GM12892 (cell line): ENCODE measurements at regions not wholly inside any gene's neighbourhood (a gene's known extent, or its start where the extent isn't known, plus 50 kb on each side); places are given as distances from the start of the nearest gene placed in this dataset.

Experiments used
- DNase-seq: peaks from one replicate; pipeline ENCODE4 v3.0.0; 2011; ENCODE audit not compliant: insufficient read length
- FAIRE-seq: peaks from 2 replicates; lab custom pipeline; 2011; peaks lifted over from hg19 to GRCh38; lab: Jason Lieb, UNC
- POLR2A ChIP-seq: IDR thresholded peaks from 2 replicates; pipeline ENCODE4 v1.6.1; 2011; ENCODE audit warnings: low read depth, low read length, control low read depth
- POLR2AphosphoS5 ChIP-seq: IDR thresholded peaks from 2 replicates; pipeline ENCODE4 v1.6.1; 2011; ENCODE audit warnings: low read depth, low read length, control low read depth
- TAF1 ChIP-seq: IDR thresholded peaks from 2 replicates; pipeline ENCODE4 v1.6.1; 2011; ENCODE audit warnings: low read depth, mild to moderate bottlenecking, control low read depth, low read length, borderline replicate concordance

- TF ChIP-seq POLR2AphosphoS5: no peak
- no peak for DNase-seq
- FAIRE-seq: no peak
Measured at GRCh38 chr10:91024541-91024940, 103.7 kb upstream of the ANKRD1 start.

GRCh38 chr10:91032611-91033206 lies 111.8 kb upstream of the ANKRD1 start:
- DNase-seq: no peak
- TF ChIP-seq POLR2AphosphoS5 (no peak), POLR2A (no peak), TAF1 (no peak)

DNA sequence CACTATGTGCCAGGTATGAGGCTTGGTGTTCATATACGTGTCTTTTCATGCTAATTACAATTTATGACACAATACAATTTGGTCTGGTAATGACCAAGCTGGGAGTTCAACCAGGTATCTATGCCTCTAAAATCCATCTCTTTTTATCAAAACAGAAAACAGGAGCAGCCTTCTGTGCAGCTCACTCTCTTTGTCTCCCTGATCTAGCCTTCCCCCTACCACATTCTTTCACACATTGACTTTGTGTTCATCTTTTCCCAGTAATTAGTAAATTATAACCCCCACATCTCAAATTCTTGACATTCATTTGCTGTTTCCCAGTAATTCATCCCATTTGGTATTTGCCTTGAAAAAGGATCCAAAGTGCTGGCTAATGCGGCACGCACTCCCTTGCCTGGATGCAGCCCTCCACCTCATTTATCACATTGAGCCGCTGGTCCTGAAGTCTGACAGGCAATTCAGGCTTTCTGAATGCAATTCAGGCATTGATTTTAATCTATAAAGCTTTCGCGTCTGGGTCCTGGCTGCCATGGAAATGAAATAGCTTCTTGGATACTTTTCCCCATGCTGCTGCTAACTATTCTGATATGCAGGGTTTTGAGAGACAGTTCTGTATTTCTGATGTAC lies 112.5 kb upstream of the ANKRD1 start:
- FAIRE-seq (no peak), DNase-seq (no peak)
- TF ChIP-seq POLR2AphosphoS5 (no peak), POLR2A (no peak), TAF1 (no peak)

More at GRCh38 chr10:91032611-91033206, 111.8 kb upstream of the ANKRD1 start:
- FAIRE-seq: peak; percentile 46

DNA sequence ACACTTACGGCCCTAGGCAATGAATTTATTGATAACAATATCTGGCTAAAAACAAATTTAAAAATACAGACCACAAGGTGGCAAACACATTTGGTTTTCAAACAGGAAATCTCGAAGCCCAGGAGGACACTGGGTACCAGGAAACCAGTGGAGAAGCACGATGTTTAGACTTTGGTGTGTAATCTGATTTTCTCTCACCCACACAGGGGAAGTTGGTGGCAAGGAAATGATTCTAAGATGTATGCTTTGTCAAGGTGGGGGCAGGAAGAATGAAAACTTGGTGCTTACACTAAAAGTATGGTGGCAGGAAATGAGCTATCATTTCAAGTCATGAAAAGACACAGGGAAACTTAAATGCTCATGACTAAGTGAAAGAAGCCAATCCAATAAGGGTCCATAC lies 113.2 kb upstream of the ANKRD1 start:
- no peak for TF ChIP-seq POLR2AphosphoS5
- no peak for TF ChIP-seq POLR2A
- TF ChIP-seq TAF1: no peak
- peak; percentile 69 for FAIRE-seq

DNA sequence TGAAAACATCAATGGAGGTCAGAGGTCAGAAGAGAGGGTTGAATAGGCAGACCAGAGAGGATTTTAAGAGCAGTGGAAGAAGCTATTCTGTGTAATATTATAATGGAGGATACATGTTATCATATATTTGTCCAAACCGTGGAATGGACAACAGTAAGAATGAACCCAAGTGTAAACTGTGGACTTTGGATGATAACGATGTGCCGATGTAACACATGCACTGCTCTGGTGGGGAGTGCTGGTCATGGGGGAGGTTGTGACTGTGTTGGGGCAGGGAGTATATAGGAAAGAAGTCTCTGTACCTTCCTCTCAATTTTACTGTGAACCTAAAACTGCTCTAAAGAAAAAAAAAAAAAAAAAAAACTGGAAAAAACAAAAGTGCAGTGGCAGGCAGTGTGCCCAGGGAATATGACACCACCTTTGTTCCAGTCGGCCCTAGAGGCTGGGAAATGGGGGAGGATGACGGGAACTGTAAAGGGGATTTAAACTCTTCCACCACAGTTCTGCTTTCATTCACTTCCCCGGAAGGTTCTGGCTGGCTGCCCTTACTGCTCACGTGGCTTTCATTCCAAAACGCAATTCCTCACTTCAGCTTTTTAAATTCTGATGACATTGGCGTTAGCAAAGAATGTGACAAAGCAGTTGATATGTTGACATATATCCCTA lies 113.7 kb upstream of the ANKRD1 start:
- no peak for FAIRE-seq
- no peak for DNase-seq
- TF ChIP-seq POLR2AphosphoS5 (no peak), TAF1 (no peak), POLR2A (no peak)

More for the DNA sequence above, 113.2 kb upstream of the ANKRD1 start:
- DNase-seq: no peak

DNA sequence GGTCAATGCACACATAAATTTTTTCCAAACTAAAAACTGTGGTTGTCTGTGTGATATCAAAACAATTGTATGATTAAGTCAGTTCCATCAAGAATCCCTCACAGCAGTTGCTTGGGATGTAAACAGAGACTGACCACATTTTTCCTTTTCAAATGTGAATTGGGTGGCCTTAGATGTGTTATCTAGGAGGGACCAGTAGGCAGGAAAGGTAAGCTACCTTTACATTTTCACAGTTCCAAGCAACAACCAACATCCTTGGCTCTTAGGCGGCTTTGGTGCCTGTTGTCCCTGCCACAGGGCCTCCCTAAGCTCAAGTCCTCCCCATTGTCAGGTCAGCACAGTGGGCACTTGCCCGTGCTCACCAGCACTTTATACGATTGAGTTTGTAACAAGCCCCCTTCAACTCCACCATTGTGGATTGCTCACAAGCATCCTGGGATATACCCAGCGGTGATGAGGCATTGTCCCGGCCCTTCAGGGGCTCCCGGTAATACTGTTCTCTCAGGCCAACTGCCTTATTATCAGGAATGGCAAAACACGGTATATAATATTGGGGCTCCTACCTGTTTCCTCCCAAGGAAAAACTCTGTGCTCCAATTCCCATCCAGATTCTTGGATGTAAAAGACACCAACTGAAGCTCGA lies 114.9 kb upstream of the ANKRD1 start:
- TF ChIP-seq POLR2AphosphoS5: no peak
- TF ChIP-seq POLR2A: no peak
- TF ChIP-seq TAF1: no peak
- FAIRE-seq (no peak), DNase-seq (no peak)

DNA sequence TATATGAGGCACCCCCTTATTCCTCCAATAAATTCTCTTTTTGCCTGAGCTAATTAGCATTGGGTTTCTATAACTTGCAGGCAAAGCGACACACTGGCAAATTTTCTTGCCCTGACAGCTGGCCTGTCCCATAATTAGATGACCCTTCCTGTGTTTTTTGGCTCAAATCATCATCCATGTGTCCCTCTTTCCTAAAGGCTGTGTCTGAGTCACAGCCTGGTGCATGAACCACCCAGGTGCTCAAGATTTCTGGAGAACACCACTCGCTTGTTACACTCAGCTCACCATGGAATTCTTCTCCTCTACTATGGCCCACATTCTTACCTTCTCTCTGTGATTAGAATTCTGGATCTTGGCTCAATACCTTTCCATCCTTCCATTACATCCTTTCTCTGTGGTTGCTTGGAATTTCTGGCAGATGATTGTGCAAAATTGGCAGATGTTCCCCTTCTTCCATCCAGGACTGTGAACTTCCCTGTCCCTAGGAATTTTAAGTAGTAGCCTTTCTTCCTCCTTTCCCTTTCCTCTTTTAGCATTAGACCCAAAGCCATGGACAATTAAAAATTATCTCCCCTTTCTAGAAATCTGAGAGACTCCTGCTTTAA lies 116.0 kb upstream of the ANKRD1 start:
- DNase-seq: no peak
- FAIRE-seq: no peak
- no peak for TF ChIP-seq TAF1
- TF ChIP-seq POLR2AphosphoS5: no peak
- TF ChIP-seq POLR2A: no peak

DNA sequence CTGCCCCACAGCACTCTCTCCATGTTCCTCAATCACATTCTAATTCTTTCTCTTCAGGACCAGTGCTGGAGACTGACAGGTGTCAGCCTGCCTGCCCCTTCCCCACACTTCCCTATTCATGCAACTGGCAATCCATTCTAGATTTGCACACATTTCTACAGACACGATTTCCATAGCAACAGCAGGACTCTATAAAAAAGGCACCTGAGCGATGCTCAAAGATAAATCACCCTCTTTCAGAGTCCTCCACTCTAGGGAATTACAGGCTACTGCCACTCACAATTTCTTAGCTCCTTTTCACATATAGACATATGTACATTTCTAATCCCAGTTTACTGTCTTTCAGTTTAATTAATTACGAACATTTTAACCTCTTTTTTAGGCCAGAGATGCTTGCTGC lies 118.1 kb upstream of the ANKRD1 start:
- no peak for DNase-seq
- no peak for TF ChIP-seq POLR2A
- TF ChIP-seq TAF1: no peak
- TF ChIP-seq POLR2AphosphoS5: no peak
- FAIRE-seq: no peak

DNA sequence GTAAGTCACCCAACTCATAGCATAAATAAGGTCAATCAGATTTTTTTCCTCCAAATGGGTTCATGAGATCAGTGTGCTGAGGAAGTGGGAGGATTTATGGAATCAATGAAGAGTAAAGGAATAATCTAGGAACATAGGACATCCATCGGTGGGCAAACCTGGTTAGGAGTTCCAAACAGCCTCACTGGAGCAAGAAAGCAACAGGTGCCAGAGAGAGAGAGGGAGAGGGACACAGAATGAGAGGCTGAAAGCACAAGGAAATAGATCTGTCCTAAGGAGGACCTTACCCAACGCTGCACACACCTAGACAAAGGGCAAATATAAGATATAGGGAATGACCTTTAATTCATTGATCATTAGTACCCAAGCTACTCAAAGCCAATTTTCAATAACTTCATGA lies 119.5 kb upstream of the ANKRD1 start:
- TF ChIP-seq POLR2AphosphoS5 (no peak), POLR2A (no peak), TAF1 (no peak)
- no peak for DNase-seq
- no peak for FAIRE-seq

DNA sequence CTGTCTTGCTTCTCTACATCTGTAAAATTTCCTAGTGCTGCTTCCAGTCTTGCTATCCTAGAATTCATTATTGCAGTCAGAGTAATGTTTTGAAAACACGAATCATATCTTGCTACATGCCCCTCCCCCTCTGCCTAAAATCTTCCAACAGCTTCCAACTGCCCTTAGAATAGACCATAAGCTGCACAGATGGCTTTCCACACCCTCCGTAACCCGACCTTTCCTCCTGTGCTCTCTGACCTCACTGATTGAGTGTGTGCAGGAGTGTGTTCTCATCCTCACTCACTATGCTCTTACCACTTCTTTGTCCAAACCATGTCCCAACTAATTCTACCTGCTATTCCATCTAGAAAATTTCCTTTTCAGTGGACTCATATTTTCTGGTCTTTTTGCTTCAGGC lies 121.2 kb upstream of the ANKRD1 start:
- FAIRE-seq: no peak
- TF ChIP-seq TAF1 (no peak), POLR2AphosphoS5 (no peak), POLR2A (no peak)
- DNase-seq: no peak

GRCh38 chr10:91043173-91043910 lies 122.5 kb upstream of the ANKRD1 start:
- DNase-seq (no peak), FAIRE-seq (no peak)
- TF ChIP-seq POLR2AphosphoS5 (no peak), TAF1 (no peak), POLR2A (no peak)
